Activated T-helper 1 cell treated with anti-CD3 and anti-CD28 coated beads, Interleukin-2, amount 50 U/mL, for 16 hours (primary cell): ENCODE measurements at regions not wholly inside any gene's neighbourhood (a gene's known extent, or its start where the extent isn't known, plus 50 kb on each side); places are given as distances from the start of the nearest gene placed in this dataset.
"Not testable (repeated sequence)": the region's sequence is repeated elsewhere in the genome, so short reads cannot be mapped to it uniquely, and the experiment has no call there.

Experiments
- DNase-seq, 2 donors: peaks; one replicate each; pipeline ENCODE4 v3.0.0-alpha.2; 2020; ENCODE audit warnings: low read depth in 1 of 2, low spot score in 1 of 2

DNA sequence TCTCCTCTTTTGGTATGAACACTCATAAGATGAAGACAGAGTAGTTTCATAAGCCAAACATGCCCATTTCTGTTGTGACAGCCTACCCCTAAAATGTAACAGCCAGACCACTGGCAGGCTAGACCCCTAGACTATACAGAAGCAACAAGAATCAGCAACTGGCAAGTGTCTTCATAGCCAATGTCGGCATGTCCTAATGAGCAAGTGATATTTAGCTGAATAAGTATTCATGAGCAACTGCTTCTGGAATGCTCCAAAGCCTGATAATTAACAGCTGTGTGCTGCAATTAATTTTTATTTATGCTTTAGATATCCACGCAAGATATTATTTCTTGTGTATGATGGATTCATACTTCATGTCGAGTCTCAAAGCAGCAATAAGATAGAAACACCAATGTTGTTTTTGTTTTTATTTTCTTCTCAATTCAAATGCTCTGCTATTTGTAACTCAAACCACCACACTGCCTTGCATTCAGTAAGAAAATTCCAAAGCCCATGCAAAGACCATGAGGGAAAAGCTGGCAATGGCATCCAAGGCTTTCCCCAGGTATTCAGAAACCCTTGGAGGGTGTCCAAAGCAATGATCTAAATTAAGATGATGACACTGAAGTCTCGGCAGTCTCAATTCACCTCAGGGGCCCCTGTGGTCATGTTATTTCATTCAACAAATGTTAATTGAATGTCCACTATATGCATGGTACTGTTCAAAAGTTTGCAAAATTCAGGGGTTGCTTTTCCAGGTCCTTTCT, 167.7 kb upstream of the NECTIN3 start:
- no peak for DNase-seq

DNA sequence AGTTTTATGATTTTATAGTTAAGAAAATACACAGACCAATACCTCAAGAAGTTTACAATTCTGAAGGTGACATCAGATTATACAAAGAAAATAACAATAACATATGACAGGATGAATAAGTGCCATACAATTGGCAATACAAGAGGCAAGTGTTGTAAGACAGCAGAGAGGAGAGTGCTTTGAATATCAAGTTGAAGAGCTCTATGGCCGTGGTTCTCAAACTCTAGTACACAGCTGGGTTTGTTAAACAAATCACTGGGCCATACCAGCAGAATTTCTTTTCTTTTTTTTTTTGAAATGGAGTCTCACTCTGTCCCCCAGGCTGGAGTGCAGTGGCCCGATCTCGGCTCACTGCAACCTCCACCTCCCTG, 167.1 kb upstream of the NECTIN3 start:
- DNase-seq: no peak

DNA sequence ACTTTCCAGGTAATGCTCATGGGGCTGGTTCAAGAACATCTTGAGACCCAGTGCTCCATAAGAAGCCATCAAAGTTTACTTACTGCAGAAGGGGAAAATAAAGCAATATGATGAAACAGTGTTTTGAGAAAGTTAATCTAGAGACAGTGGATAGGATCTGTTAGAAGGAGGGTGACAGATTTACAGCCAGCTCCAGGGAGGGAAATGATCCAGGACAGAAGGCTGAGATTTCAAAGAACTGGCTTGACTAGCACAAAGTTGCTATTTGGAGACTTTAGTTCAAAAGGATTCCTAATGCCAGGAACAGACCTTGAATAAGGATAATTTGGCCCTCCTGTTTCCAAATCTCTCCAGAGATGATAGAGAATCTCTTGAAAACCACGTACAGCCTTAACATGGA, 166.5 kb upstream of the NECTIN3 start:
- DNase-seq: no peak

DNA sequence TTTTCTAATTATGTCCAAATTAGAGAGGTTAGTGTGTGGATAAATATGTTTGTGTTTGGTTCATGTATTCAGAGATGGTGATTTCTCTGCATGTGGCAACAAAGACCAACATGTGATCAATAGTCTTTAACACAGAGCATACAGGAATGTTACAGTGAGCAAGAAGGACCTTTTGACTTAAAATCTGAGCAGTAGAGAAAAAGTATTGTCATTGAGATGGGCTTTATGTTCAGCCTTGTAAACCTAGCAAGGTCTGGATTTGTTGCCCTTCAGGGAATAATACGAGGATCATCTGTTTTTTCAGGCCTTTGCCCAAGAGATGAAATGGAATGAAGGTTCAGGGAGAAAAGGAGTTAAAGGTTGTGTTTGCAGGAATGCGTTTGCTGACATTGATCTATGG, 161.8 kb upstream of the NECTIN3 start:
- no peak for DNase-seq

DNA sequence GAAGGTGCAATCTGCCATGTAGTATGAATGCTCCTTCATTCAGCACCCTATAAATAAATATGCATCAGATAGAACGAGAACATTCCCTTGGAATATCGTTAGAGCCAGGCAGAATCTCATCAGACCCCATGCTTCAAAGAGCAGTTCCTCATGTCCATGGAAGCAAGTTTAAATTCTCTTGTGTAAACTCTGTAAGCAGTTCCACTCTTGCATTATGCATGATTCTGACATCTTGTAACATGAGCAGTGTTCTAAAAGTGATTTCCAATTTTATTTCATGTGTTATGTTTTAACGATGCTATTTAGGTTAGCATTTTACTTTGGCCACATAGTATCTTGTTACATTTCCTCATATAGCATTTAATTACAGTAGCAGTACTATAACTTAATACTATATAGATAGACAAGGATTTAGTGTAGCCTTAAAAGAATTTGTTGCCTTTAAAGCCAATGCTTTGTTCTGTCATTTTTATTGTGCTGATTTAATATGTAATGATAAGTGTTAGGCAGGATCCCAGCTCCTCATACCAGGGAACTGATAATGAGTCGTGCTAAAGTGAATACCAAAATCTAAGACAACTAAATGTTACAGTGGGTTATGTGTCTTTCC, 161.2 kb upstream of the NECTIN3 start:
- DNase-seq: no peak

DNA sequence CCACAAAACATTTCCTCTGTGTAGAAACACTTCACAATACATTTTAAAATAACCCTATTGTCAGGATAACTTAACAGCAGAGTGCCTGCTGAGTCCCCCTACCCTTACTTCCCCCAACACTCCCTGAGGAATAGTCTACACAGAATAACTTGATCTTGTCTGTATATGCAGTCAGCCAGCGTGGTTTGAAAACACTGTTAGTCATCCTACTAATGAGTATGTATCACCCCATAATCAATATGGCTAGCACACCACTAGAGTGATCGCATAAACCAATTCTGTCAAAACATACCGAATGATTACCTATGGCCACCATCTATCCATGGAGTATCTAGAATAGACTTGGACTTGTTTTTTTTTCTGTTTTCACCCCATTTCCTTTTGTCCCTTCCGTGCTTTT, 152.7 kb upstream of the NECTIN3 start:
- no peak for DNase-seq

DNA sequence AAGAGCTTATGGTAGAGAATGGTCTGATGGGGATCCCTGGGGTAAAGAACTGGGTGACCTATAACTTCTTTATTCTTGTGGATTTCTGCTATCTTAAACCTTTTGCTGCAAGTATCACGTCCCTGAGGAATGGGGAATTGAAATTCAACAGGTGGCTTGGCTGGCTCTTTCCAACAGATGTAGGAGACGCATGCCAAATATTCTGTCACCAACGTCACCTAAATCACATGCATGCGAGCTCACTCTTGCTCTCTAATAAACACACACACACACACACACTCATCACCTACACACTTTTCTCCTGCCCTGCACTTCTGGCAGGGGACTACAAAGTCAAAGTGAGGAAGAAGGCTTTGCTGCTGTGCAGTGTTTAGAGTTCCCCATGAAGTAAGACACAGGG, 145.8 kb upstream of the NECTIN3 start:
- no peak for DNase-seq

DNA sequence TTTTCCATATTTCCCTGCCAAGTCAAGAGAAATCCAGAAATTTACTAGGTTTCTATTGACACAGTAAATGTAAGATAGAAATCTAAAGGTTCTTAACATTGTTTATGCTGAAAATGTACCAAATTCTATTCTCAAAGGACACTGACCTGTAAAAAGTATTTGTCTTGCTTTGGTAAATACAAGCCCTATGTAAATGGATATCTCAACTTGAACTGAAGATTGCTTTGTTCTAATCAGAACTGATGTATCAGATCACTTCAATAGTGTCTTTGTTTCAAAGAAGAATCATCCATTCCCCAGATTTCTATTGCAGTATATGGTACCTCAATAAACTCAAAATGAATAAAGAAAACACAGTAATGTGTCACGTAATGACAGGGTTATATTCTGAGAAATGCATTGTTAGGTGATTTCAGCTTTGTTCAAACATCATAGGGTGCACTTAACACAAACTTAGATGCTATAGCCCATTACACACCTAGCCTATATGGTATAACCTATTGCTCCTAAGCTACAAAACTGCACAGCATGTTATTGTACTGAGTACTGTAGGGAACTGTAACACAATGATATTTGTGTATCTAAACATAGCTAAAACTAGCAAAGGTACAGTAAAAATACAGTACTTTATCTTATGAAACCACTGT, 143.5 kb upstream of the NECTIN3 start:
- DNase-seq: no peak

DNA sequence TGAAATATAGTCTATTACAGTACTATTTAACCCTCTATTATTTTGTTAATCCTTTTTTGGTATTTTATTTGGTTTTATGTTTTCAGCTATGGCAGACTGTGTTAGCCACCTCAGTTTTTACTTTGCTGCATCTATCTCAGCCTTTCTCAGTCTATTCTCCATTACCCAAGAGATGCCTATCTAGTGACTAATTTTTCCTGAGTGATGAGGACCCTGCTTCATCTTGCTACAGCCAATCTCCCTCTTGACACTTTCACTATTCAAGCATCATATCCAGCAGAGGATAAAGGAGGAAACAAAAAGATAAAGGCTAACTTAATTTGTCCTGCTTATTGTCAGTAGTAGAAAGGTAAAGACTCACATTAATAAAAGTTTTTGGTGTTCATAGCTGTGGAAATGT, 141.8 kb upstream of the NECTIN3 start:
- DNase-seq: no peak

DNA sequence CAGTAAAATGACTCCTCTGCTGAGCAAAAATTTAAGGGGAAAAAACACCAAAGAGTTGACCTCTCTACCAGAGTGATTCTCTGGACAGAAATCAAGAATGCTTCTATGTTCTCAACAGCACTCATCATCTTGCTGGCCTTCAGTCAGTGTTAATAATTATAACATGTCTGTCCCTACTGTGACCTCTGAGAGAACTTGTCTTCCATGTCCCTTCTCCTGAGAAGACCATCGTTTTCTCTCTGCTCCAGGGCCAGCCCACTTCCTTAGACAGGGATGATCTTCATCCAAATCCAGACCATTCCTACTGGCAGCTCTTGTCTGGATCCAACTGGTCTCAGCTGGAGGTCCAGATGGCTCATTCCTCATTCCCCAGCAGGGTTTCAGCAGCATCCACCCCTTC, 139.0 kb upstream of the NECTIN3 start:
- DNase-seq: no peak

DNA sequence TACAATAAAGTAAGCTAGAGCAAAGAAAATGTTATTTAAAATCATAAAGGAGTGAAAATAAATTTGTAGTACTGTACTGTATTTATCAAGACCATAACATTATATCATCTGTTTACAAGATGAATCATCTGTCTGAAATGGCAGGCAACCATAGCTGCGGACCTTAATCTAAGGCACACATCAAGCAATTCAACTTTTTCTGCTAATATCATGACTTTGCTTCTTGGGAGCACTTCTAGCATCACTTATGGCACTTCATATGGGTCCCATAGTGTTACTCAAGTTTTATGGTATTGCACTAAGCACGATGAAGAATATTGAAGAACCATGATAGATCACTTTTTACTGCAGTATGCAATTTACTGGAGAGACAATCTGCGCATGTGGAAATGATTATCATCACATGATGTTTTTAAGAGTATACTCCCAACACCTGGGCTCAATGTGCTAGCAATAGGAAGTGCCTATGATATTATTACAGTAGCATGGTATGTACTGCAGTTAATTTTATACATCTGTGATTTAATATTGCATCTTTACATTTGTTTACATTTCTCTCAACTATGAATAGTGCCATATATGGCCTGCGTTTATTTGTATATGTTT, 137.7 kb upstream of the NECTIN3 start:
- DNase-seq: no peak

DNA sequence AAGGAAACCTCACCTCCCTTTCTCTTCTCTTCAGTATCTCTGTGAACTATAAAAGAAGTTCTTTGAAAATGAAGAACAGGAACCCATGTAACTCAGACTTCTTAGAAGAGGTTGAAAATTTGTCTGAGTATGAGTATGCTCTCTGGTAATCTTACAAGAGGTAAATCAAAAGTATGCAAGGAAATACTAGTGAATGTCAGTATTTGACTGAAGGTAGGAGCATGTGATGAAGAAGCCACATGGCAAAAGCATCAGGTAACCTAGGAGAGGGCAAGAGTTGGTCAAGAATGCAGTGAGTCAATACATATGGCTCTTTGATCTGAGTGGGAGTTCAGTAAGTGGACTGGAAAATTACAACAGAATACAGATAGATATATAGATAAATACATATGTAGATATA, 133.0 kb upstream of the NECTIN3 start:
- DNase-seq: no peak

DNA sequence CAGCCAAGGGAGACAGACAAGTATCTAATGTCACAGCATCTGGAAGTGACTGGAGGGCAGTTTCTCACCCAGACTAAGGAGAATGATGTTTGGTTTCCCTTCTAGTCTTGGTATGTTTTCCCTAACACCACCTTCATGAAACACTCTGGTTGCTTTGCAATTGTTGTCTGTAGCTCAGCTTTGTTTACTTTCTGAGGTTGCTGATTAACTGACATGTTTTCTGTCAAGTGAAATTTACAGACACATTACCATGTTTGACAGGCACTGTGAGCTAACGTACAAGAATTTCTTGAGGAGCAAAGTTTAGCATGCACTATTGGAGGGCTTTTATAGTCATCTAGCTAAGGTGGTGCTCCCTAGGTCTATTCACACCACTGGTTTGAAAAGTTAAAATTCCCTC, 131.6 kb upstream of the NECTIN3 start:
- no peak for DNase-seq

DNA sequence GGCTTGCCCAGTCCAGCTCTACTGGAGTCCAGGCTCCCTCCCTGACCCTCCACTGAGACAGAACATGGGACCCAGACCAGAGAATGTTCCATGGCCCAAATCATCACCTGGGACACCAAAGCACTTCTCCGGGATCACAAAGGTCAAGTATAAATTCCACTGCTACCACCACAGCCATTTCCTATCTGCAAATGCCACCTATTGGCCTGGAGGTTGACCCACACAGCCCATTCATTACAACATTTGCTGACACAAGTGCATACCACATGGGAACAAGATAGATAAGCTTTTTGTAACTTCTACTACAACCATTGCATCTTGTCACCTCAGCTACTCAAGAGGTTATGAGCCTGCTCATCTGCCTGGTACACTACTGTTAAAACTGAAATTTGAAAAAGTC, 126.8 kb upstream of the NECTIN3 start:
- DNase-seq: no peak

DNA sequence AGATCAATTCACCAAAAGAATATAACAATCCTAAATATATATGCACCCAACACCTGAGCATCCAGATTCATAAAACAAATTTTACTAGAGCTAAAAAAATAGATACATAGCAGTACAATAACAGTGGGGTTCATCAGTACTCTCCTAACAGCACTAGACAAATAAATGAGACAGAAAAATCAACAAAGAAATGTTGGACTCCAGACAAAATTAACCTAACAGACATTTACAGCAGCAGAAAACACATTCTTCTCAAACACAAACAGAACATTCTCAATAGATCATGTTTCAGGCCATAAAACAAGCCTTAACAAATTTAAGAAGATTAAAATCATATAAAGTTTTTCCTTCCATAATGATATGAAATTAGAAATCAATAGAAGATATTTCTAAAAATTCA, 124.8 kb upstream of the NECTIN3 start:
- DNase-seq: no peak

DNA sequence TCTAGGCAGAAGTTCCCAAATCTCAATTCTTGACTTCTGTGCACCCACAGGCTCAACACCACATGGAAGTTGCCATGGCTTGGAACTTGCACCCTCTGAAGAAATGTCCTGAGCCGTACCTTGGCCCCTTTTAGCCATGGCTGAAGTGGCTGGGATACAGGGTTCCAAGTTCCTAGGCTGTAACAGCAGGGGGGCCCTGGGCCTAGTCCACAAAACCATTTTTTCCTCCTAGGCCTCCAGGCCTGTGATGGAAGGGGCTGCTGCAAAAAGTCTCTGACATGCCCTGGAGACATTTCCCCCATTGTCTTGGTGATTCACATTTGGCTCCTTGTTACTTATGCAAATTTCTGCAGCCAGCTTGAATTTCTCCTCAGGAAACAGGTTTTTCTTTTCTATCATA, 122.4 kb upstream of the NECTIN3 start:
- not testable (repeated sequence) for DNase-seq

DNA sequence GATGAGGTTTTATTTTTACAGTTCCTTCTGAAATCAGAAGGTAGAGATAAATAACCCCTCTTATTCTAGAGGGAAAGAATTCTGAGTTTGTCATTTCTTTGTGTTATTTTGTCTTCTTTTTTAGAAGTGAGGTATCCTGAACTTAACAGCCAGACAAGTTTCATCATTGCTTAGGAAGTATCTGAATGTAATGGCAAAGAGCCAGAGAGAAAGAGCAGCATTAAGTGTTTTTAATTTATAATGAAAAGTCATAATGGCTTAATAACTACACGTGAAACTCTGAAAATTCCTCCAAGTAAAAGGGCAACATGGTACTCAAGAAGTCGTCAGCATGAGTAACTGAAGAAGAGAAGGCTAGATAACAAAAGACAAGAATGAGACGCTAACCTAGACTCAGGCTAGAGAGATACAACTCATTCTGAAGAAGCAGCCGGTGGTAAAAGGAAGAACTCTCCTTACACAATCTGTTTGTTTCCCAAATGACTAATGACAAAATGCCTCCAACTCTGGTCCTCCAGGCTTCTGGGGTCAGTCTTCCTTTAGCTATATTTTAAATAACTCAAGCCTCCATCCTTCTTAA, 116.2 kb upstream of the NECTIN3 start:
- DNase-seq: no peak

DNA sequence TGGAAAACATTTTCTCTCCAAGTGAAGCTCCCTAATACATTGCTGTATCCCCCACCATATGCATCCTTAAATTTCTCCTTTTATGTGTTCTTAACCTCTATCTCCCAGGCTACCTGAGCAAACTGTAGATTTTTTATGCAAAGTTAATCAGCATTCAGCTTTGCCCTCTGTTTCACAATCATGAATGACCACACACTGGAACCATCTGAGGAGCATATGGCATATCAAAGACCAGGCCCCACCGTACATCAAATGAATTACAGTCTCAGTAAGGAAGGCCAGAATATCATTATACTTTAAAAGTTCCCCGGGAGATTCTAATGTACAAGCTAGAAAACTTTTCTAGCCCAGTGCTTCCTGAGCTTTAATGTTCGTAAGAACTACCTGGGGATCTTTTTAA, 115.5 kb upstream of the NECTIN3 start:
- DNase-seq: no peak

DNA sequence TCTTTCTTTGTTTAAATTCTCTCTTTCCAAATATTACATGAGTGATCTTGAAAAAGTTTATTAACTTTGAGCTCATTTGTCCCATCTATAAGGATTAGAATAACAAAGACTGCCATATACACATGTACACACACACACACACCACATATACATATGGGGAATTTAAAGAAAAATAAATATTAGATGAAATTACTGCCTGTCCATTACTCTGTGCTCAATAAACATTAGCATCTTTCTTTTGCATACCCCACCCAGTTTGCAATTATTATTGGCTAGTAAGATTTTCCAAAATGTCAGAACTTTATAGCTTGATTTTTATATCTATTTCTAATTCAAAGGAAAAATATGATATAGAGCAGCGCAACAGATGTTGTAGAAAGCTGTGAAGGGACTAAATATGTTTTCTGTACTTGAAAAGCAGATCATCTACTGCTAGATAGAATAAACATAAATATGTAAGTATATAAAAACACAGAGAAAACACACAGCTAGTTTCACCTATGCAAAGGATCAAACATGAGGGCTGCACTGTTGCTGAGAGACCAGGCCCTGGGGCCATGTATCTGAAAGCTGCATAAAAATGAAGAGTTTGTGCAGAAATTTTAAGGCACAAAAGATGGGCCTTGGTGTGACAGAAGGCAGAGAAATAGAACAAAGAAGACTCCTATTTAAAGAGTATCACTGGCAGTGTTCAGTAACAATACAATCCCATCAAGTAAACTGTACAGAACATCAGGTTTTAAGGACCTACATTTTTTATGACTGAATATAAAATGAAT, 114.2 kb upstream of the NECTIN3 start:
- DNase-seq: no peak

DNA sequence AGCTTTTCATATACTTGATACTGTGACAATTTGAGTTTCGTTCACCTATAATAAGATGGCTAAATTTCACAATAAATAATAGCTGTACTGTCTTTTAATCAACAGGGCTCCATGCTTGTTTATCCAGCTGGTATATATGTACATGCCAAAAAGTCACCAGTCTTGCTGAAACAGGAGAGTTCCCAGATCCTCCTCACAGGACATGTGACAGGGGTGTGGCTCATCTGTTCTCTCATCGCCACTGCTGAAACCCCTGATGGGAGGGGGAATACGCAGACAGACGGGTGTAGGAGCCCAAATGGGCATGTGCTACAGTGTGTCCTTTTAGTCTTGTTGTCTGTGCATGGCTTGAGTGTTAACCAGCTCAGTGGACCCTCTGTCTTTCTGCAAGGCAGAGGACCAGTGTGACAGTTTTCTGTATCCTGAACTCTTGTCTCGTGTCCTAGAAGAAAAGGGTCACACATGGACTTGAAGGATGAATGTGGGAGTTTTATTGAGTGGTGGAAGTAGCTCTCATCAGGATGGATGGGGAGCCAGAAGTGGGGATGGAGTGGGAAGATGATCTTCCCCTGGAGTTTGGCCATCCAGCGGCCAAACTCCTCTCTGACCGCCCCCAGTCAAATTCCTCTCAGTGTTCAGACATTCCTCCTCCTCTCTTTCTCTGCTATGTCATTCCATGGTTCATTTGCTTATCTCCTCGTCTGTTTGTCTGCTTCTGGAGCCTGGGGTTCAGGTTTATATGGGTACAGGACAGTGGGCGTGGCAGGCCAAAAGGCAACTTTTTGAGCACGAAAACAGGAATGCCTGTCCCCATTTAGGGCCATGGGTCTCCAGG, 113.1 kb upstream of the NECTIN3 start:
- no peak for DNase-seq
